ENCODE measurements at regions not wholly inside any gene's neighbourhood (a gene's known extent, or its start where the extent isn't known, plus 50 kb on each side); places are given as distances from the start of the nearest gene placed in this dataset.

- no peak for DNase-seq (ENCODE audit: low spot score)
Observed at GRCh38 chr5:106584268-106584667, 1086.5 kb downstream of the EFNA5 start.

GRCh38 chr5:106578736-106579135 lies 1092.0 kb downstream of the EFNA5 start:
- no peak for DNase-seq (ENCODE audit: low spot score)

- DNase-seq (ENCODE audit: low spot score), result no peak
Observed at GRCh38 chr5:106574820-106575219, 1095.9 kb downstream of the EFNA5 start.

GRCh38 chr5:106566031-106566430 lies 1104.7 kb downstream of the EFNA5 start:
- DNase-seq (ENCODE audit: low spot score), result no peak

- DNase-seq (ENCODE audit: low spot score), result no peak
Observed at GRCh38 chr5:106545325-106545724, 1125.4 kb downstream of the EFNA5 start.

- no peak for DNase-seq (ENCODE audit: low spot score)
Observed at GRCh38 chr5:106543330-106543729, 1127.4 kb downstream of the EFNA5 start.

GRCh38 chr5:106530150-106530549 lies 1140.6 kb downstream of the EFNA5 start:
- no peak for DNase-seq (ENCODE audit: low spot score)

GRCh38 chr5:106525438-106525837 lies 1145.3 kb downstream of the EFNA5 start:
- no peak for DNase-seq (ENCODE audit: low spot score)

- DNase-seq (ENCODE audit: low spot score), result no peak
Observed at GRCh38 chr5:106523852-106524251, 1146.9 kb downstream of the EFNA5 start.

- DNase-seq (ENCODE audit: low spot score), result no peak
Observed at GRCh38 chr5:106522296-106522695, 1148.4 kb downstream of the EFNA5 start.

- DNase-seq (ENCODE audit: low spot score), result no peak
Observed at GRCh38 chr5:106521701-106522100, 1149.0 kb downstream of the EFNA5 start.

GRCh38 chr5:106510321-106510720 lies 1160.4 kb downstream of the EFNA5 start:
- DNase-seq (ENCODE audit: low spot score), result no peak

GRCh38 chr5:106508894-106509293 lies 1161.8 kb downstream of the EFNA5 start:
- no peak for DNase-seq (ENCODE audit: low spot score)

- no peak for DNase-seq (ENCODE audit: low spot score)
Observed at GRCh38 chr5:106493910-106494309, 1176.8 kb downstream of the EFNA5 start.

GRCh38 chr5:106489004-106489403 lies 1181.7 kb downstream of the EFNA5 start:
- DNase-seq (ENCODE audit: low spot score), result no peak

- no peak for DNase-seq (ENCODE audit: low spot score)
Observed at GRCh38 chr5:106488407-106488806, 1182.3 kb downstream of the EFNA5 start.

- no peak for DNase-seq (ENCODE audit: low spot score)
Observed at GRCh38 chr5:106481374-106481773, 1189.4 kb downstream of the EFNA5 start.

- DNase-seq (ENCODE audit: low spot score), result no peak
Observed at GRCh38 chr5:106476630-106477029, 1194.1 kb downstream of the EFNA5 start.

GRCh38 chr5:106474066-106474465 lies 1196.7 kb downstream of the EFNA5 start:
- no peak for DNase-seq (ENCODE audit: low spot score)

GRCh38 chr5:106459541-106459940 lies 1211.2 kb downstream of the EFNA5 start:
- DNase-seq (ENCODE audit: low spot score), result no peak

- DNase-seq (ENCODE audit: low spot score), result no peak
Observed at GRCh38 chr5:106454651-106455415, 1215.9 kb downstream of the EFNA5 start.

- no peak for DNase-seq (ENCODE audit: low spot score)
Observed at GRCh38 chr5:106454050-106454449, 1216.7 kb downstream of the EFNA5 start.

- DNase-seq (ENCODE audit: low spot score), result no peak
Observed at GRCh38 chr5:106451998-106452397, 1218.7 kb downstream of the EFNA5 start.

- DNase-seq (ENCODE audit: low spot score), result no peak
Observed at GRCh38 chr5:106443746-106444145, 1227.0 kb downstream of the EFNA5 start.

Measured in mucosa of gallbladder (tissue), 1 donor.